HUES6 (cell line): ENCODE measurements at regions not wholly inside any gene's neighbourhood (a gene's known extent, or its start where the extent isn't known, plus 50 kb on each side); places are given as distances from the start of the nearest gene placed in this dataset.
A peak's percentile ranks its signal among the peaks of the same experiment; 100 is the strongest.

Source experiments
- H3K27ac ChIP-seq: 2 replicates; pipeline ENCODE4 v1.7.0; 2013; ENCODE audit warnings: low read depth, mild to moderate bottlenecking, low read length, inconsistent platforms
- H3K27me3 ChIP-seq: 2 replicates; pipeline ENCODE4 v1.6.1; 2013; ENCODE audit warnings: low read length; ENCODE audit not compliant: control insufficient read depth, insufficient read depth
- H3K36me3 ChIP-seq: 2 replicates; pipeline ENCODE4 v1.6.1; 2013; ENCODE audit warnings: low read length; ENCODE audit not compliant: control insufficient read depth, insufficient read depth
- H3K4me1 ChIP-seq: 2 replicates; pipeline ENCODE4 v1.6.1; 2013; ENCODE audit warnings: low read length; ENCODE audit not compliant: control insufficient read depth, insufficient read depth
- H3K4me3 ChIP-seq: 2 replicates; pipeline ENCODE4 v1.5.1; 2013; ENCODE audit warnings: low read depth, low read length
- H3K9ac ChIP-seq: one replicate; pipeline ENCODE4 v1.6.1; 2013; ENCODE audit warnings: mild to moderate bottlenecking, low read length
- H3K9me3 ChIP-seq: 2 replicates; pipeline ENCODE4 v1.6.1; 2013; ENCODE audit warnings: low read depth, low read length; ENCODE audit not compliant: control insufficient read depth, insufficient read depth

DNA sequence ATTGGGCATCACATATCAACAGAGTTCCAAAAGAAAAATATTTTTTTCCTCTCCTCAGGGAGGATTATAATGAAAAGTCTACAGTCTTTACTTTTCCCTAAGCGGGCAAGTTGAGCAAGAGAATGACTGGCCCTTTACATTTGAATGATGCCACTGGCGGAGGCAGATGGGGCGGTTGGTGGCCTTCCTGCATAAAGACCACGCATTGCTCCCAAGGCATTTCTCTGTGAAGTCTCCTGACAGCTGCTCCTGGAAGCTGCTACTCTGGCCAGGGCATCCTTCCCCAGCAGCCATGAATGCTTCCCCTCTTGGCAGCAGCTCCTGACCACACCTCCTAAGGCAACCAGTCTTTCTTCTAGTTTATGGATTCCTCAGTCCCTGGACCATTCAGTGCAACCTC lies 161.1 kb upstream of the RRP15 start:
- Histone ChIP-seq H3K27me3 (no peaks in the 10 kb centered on the region), H3K27ac (no peak overlapping the region), H3K36me3 (no peaks in the 10 kb centered on the region), H3K9me3 (no peaks in the 10 kb centered on the region), H3K9ac (no peak overlapping the region), H3K4me3 (no peak overlapping the region), H3K4me1 (no peaks in the 10 kb centered on the region; the same call in 1 of the 2 replicates)

- no peak overlapping the region for H3K4me3 ChIP-seq
- no peak overlapping the region for H3K9ac ChIP-seq
- H3K4me1 ChIP-seq, result no peaks in the 10 kb centered on the region
- H3K9me3 ChIP-seq, result no peaks in the 10 kb centered on the region
- H3K27me3 ChIP-seq, result no peaks in the 10 kb centered on the region
- H3K36me3 ChIP-seq, result no peaks in the 10 kb centered on the region
- H3K27ac ChIP-seq, result no peak overlapping the region
These were observed 149.7 kb upstream of the RRP15 start for GRCh38 chr1:218135371-218135770.

DNA sequence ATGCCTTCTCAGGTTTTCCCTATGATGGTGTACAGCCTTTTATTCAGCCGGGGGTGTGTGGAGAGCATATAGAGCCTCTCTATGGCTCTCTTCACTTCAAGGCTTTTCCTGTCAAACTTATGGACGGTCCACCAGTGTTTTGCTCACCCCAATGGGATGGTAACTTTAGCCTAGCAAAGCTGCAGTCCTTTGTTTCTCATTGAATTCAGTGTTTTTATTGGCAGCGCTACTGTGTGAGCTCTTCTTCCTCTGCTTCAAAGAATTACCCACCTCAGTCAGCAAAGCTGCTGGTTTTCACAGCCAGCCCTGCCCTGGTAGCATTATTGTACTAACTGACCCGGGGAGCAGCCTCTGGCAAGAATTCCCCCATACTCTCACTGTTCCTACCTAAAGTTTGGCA lies 145.3 kb upstream of the RRP15 start:
- no peak overlapping the region for H3K27ac ChIP-seq
- H3K4me1 ChIP-seq, result no peaks in the 10 kb centered on the region
- no peaks in the 10 kb centered on the region for H3K36me3 ChIP-seq
- no peaks in the 10 kb centered on the region for H3K27me3 ChIP-seq
- H3K9me3 ChIP-seq, result no peaks in the 10 kb centered on the region
- H3K9ac ChIP-seq, result no peak overlapping the region
- no peak overlapping the region for H3K4me3 ChIP-seq

GRCh38 chr1:218156595-218156994 lies 128.5 kb upstream of the RRP15 start:
- H3K27me3 ChIP-seq, result peaks cover 31% of the 10 kb centered on the region
- H3K9ac ChIP-seq, result no peak overlapping the region
- H3K36me3 ChIP-seq, result no peaks in the 10 kb centered on the region
- no peaks in the 10 kb centered on the region for H3K9me3 ChIP-seq
- no peak overlapping the region for H3K27ac ChIP-seq
- peaks cover 3% of the 10 kb centered on the region; the same call in 1 of the 2 replicates for H3K4me1 ChIP-seq
- H3K4me3 ChIP-seq, result no peak overlapping the region

DNA sequence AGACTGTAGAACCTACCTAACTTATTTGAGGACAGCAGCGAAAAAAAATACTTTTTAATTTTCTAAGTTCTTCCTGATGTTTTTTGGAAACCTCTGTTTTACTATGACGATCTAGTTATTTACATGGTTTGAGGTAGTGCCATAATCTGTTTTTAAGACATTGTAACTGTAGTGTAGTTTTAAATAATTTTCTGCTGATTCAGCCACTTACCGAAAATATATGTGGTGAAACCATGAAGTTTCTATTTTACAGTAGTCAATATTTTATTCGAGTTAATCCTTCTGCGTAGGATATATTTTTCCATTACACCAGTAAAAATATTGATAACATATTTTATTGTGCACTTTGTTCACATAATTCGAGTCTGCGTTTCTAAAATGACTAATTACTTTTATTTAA lies 121.7 kb upstream of the RRP15 start:
- H3K36me3 ChIP-seq, result no peaks in the 10 kb centered on the region
- H3K4me3 ChIP-seq, result peak overlapping the region; percentile 77
- no peaks in the 10 kb centered on the region; the same call in 1 of the 2 replicates for H3K4me1 ChIP-seq
- no peak overlapping the region for H3K27ac ChIP-seq
- no peaks in the 10 kb centered on the region for H3K9me3 ChIP-seq
- H3K27me3 ChIP-seq, result peaks cover 67% of the 10 kb centered on the region
- H3K9ac ChIP-seq, result no peak overlapping the region

DNA sequence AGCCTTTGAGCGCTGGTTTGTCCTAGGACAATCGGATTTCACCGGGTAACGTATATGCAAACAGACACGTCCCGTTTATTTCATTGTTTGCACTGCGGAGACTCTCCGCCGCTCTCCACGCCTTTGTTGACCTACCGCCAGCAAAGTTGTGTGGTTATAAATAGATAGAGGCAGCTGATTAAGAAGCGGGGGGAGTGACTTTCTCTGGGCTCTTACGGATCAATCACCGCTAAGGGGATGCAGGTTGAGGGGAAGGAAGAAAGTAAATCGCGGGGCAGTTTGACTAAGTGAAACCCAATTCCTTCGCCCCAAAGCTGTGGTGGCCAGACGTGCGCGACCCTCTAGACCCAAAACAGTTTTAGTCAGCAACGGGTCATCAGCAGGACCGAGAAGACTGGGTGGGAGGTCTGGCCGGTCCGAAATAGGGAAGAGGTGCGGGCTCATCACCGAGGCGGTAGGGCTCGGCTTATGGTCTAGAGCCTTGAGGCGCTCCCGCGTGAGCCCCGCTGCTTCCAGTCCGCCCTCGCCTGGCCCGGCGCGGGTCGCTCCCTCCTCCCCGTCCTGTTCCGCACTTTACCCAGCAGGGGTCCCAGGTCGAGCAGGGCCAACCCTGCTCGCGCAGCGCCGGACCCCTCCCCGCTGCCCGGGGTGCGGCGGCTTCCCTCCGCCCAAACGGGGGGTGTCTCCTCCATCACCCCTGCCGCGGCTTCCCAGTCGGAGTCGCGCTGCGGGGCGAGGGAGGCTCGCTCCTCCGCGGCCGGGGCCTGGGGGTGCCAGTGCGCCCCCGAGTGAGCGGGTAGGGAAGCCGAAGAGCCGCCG lies 120.8 kb upstream of the RRP15 start:
- Histone ChIP-seq H3K9me3 (no peaks in the 10 kb centered on the region), H3K4me1 (no peaks in the 10 kb centered on the region; the same call in 1 of the 2 replicates), H3K27me3 (peaks cover 70% of the 10 kb centered on the region), H3K27ac (no peak overlapping the region), H3K9ac (peak overlapping the region; percentile 65), H3K36me3 (no peaks in the 10 kb centered on the region), H3K4me3 (peak overlapping the region; percentile 77)

DNA sequence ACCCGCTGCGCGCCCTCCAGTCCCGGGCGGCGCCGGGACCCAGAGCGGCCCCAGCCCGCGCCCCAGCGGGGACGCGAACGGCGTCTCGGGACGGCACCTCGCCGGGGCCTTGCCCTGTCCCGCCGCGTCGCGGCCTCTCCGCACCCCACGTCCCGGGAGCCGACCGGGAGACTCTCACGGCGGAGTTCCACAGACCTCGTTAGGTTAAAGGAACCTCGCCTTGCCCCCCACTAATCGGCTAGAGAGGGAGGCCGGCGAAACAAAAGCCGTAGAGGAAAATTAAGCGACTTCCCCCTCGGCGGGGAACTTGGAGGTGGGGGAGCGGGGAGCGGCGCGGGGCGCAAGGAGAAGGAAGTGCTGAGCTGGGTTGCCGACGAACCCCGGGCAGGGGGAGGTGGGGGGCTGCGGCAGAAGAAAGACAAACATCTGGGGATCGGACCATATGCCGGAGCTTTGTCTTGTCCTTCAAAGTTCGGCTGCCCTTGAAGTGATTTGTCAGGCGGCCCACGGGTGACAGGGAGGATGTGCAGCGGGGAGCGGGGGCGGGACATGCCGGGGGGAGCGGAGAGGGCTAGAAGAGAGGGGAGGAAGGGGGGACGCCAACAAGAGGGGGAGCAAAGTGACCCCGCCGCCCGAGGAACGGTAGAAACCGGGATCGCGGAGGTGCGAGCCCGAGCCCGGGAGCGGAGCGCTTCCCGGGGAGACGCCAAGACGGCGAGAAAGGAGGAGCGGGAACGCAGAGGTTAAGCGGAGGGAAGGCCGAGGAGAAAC lies 120.0 kb upstream of the RRP15 start:
- H3K36me3 ChIP-seq, result no peaks in the 10 kb centered on the region
- H3K9ac ChIP-seq, result peak overlapping the region; percentile 65
- no peaks in the 10 kb centered on the region; the same call in 1 of the 2 replicates for H3K4me1 ChIP-seq
- peak overlapping the region; percentile 77 for H3K4me3 ChIP-seq
- no peaks in the 10 kb centered on the region for H3K9me3 ChIP-seq
- peaks cover 74% of the 10 kb centered on the region for H3K27me3 ChIP-seq
- no peak overlapping the region; the same call in 1 of the 2 replicates for H3K27ac ChIP-seq

- Histone ChIP-seq H3K27me3 (peaks cover 72% of the 10 kb centered on the region), H3K4me3 (peak overlapping the region; percentile 77), H3K27ac (no peak overlapping the region), H3K9me3 (no peaks in the 10 kb centered on the region), H3K36me3 (no peaks in the 10 kb centered on the region), H3K9ac (no peak overlapping the region), H3K4me1 (no peaks in the 10 kb centered on the region; the same call in 1 of the 2 replicates)
These were observed 119.4 kb upstream of the RRP15 start for GRCh38 chr1:218165701-218166114.

DNA sequence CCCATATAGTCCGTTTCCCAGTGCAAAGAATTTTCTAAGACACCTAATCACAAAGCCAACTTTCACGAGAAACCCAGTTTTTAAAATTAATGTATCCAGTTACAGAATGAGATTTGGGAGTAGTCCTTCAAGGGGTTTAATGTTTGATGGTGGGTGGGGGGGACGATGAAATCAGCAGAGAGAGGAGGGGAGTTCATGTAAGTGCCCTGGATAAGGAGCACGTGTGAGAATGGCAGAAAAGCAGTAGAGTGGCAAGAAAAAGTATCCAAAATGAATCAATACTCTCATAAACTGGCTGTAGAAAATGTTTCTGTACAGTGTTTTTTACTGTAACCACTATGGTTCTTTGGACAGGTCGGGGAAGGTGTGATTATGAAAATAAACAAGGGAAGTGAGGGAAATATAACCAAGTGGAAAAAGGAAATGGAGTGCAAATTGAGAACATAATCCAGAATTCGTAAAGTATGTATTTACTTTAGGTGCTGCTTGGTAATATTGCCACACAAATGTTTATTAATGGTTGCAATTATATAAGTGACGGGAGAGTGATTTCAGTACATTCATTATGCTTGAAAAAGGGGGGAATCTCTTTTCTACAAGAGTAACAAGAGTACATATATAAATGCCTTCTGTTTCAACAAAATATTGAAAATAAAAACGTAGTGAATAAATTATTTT lies 118.7 kb upstream of the RRP15 start:
- H3K4me3 ChIP-seq, result peak overlapping the region; percentile 77
- no peak overlapping the region for H3K27ac ChIP-seq
- H3K36me3 ChIP-seq, result no peaks in the 10 kb centered on the region
- H3K27me3 ChIP-seq, result peaks cover 72% of the 10 kb centered on the region
- H3K9me3 ChIP-seq, result no peaks in the 10 kb centered on the region
- H3K9ac ChIP-seq, result no peak overlapping the region
- no peaks in the 10 kb centered on the region; the same call in 1 of the 2 replicates for H3K4me1 ChIP-seq

DNA sequence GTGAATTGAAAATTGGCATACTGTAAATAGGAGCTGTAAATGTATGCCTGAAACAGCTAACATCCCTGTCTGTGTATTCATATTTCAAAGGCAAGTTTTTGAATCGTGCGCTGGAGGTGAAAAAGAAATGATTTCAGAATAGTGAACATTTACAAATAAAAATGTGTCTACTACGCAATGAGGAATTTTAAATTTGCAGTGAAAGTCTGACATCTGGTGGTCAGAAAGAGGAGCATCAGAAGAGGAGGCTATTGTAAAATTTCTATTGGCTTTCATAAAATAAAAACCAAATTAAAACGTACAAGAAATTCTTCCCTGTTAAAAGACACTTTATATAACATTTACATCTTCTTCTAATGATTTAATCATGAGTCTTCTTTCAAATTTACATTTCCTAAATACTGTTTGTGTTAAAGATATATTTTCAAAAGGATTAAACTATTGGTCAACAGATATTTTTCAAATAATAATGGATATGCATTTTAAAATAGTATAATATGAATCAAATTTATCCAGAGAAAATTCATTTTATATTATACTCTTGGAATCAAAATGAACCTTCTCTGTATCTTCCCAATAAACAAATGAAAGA lies 113.7 kb upstream of the RRP15 start:
- Histone ChIP-seq H3K9me3 (no peaks in the 10 kb centered on the region), H3K9ac (no peak overlapping the region), H3K27me3 (peaks cover 29% of the 10 kb centered on the region), H3K27ac (no peak overlapping the region), H3K4me3 (no peak overlapping the region), H3K36me3 (no peaks in the 10 kb centered on the region), H3K4me1 (no peaks in the 10 kb centered on the region)
